Endothelial cell of hepatic sinusoid (primary cell): ENCODE measurements at regions not wholly inside any gene's neighbourhood (a gene's known extent, or its start where the extent isn't known, plus 50 kb on each side); places are given as distances from the start of the nearest gene placed in this dataset.

Experiments
- in situ Hi-C: cut with HindIII; loops from 2 replicates; pipeline ENCODE4 v1.10.0; 2017; ENCODE audit warnings: low sequenced_read_pairs

- in situ Hi-C loops: no loop called here
Measured at GRCh38 chr11:8823174-8823742, 87.7 kb upstream of the AKIP1 start.

DNA sequence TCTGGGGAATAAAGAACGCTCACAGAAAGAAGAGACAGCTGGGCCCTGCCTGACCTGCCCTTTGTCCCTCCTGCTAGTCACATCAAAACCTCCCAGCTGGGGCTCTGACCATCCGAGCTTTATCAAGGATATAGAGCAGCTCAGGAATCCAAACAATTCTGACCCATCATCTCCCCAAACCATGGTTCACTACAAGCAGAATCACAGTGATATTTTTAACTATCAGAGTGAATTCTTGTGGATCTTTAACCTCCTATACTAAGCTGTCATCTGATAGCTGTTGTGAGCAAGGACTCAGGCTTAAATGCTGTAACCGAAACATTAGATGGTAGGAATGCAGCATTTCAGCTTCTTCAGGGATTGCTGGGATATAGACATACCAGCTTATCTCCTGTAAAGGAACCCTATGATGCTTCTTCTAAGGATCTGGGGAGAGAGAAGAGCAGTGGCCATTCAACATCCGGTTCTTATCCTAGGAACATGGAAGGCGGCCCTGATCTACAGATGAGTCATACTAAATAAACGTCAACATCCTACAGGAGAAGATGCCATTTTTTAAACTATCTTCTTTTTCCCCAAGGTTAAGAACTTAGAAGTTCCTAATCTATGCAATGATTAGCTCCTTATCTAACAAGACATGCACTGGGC lies 84.7 kb upstream of the AKIP1 start:
- in situ Hi-C loops: loop anchor here (5.0 kb wide), 1 partner anchor 56 kb away; no protein-coding TSS in a partner anchor

- in situ Hi-C loops: loop anchor here (5.0 kb wide), 1 partner anchor 55 kb away; no protein-coding TSS in a partner anchor
Measured at GRCh38 chr11:8826901-8827560, 84.0 kb upstream of the AKIP1 start.

- in situ Hi-C loops: loop anchor here (5.0 kb wide), 1 partner anchor 54 kb away; no protein-coding TSS in a partner anchor
Measured at GRCh38 chr11:8828046-8828445, 82.9 kb upstream of the AKIP1 start.

DNA sequence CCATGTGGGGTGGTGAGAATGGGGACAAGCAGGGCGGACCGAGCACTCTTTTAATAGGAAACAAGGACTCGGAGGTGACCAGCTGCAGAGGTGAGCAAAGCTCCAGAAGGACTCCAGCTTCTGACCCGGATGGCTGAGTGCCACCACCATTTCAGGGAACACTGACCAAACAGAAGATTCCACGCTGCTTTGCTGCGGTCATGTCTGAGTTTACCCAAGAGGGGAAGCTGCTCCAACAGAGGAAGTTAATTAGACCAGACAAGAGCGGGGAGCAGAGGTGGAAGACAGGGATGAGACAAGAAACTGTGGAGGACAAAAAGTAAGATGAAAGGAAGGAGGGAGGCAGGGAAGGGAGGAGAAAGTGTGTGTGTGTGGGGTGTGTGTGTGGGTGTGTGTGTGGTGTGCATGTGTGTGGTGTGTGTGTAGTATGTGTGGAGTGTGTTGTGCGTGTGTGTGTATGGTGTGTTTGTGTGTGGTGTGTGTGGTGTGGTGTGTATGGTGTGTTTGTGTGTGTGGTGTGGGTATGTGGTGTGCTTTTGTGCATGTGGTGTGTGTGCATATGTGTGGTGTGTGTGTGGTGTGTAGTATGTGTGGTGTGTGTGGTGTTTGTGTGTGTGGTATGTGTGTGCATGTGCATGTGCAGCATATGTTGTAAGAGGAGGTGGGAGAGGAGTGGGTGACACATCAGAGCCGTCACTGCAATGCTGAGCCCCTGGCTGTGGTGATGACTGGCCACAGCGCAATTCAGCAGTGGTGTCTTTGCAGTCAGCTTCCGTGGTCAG lies 82.2 kb upstream of the AKIP1 start:
- in situ Hi-C loops: loop anchor here (5.0 kb wide), 1 partner anchor 54 kb away; no protein-coding TSS in a partner anchor

DNA sequence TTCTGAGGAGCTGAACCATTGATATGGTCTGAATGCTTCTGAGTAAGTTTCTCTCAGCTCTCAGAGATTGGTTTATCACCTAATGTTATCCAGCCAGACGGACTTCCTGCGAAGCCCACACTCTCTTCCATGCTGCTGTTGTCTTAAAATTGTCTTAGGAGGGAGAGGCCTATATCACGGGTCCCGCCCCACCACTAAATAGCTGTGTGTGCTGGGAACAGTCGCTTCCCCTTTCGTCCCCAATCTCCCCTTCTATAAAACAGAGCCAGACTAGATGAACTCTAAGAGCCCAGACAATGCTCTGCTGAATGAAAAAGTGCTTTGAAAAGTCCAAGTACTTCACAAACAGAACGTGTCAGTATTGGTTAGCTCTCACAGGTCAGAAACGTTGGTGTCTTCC lies 81.4 kb upstream of the AKIP1 start:
- in situ Hi-C loops: loop anchor here (5.0 kb wide), 1 partner anchor 53 kb away; no protein-coding TSS in a partner anchor

DNA sequence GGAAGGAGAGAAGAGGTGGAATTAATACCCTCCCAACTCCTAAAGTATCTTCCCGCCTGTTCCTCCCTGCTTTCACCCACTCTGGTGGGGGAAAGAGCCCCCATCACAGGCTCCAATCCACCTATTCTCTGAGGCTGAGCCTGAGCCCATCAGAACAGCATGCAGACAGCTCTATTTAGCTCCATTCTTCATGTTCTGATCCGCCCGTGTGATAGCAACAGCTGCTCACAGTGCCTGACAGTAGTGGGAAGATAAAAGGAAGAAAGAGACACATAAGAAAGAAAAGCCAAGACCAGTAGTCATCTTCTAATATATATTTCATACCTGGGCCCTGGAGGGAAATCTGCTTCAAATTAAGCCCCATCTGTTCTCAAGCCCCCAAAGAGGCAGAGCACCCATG lies 80.3 kb upstream of the AKIP1 start:
- in situ Hi-C loops: loop anchor here (5.0 kb wide), 1 partner anchor 107 kb away; no protein-coding TSS in a partner anchor

GRCh38 chr11:8831861-8832260 lies 79.1 kb upstream of the AKIP1 start:
- in situ Hi-C loops: loop anchor here (5.0 kb wide), 1 partner anchor 105 kb away; no protein-coding TSS in a partner anchor

DNA sequence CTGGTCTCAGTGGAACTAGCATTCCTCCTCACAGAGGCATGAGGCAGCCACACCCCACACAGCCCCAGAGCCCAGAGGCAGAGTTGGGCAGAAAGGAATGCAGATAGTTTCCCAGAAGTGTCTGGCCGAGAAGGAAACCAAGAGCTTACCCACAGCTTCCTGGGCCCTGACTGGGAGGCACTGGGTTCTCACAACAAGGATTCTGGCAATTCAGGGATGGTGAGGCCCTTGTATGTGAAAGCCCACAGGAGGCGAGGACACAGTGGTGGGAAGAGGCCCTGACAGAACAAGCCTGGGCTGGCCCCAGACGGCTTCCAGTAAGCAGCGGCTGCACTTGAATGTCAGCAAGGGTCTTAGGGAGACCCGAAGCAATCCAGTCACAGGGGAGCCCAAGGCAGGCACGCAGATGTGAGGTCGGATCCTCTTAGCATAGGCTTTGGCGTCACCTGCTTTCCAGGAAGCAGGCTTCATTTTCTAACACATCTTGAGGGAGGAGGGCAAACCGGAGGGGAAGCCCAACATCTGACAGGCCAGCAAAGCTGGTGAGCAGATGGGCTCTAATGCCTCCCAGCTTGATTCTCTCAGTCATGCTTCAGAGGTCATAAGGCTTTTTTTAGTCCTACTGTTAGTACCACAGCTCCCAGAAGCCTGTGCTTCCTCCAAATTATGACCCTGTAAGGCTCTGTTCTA lies 78.3 kb upstream of the AKIP1 start:
- in situ Hi-C loops: loop anchor here (5.0 kb wide), 1 partner anchor 105 kb away; no protein-coding TSS in a partner anchor

DNA sequence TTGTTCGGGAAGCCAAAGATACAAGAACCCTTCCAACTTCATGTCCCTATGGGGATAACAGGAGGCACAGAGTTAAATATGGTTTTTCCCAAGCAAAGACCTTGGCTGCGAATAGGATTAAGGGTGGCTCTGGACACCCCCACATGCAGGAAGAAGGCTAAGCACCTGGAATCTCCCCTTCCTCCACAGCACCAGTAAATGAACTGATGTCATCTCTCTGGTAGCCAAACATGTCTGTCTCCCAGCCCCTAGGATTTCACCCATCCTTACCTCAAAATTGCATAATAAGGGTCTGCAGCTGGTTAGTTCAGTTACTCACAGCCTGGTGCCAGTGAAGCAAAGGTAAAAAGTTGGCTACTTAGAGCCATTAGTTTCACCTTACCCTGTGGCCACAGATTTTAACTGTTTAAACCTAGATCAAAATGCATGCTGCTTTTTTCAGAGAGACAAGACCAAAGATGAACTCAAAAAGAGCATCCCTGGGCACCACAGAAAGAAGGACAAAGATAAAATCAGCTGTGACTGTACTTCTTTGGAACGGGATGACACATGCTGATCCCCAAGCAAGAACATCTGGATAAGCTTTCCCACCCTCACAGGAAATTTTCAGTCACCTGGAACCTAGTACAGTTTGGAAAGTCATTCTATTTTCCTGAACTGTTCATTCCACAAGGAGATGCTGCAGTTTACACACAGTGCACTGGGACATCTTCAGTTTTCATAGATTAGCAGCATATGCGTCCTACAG lies 77.2 kb upstream of the AKIP1 start:
- in situ Hi-C loops: loop anchor here (5.0 kb wide), 1 partner anchor 104 kb away; no protein-coding TSS in a partner anchor

- in situ Hi-C loops: loop anchor here (5.0 kb wide), 1 partner anchor 103 kb away; no protein-coding TSS in a partner anchor
Measured at GRCh38 chr11:8834379-8834778, 76.6 kb upstream of the AKIP1 start.

GRCh38 chr11:8838248-8838647 lies 72.7 kb upstream of the AKIP1 start:
- in situ Hi-C loops: no loop called here

GRCh38 chr11:8839306-8839956 lies 71.6 kb upstream of the AKIP1 start:
- in situ Hi-C loops: no loop called here

DNA sequence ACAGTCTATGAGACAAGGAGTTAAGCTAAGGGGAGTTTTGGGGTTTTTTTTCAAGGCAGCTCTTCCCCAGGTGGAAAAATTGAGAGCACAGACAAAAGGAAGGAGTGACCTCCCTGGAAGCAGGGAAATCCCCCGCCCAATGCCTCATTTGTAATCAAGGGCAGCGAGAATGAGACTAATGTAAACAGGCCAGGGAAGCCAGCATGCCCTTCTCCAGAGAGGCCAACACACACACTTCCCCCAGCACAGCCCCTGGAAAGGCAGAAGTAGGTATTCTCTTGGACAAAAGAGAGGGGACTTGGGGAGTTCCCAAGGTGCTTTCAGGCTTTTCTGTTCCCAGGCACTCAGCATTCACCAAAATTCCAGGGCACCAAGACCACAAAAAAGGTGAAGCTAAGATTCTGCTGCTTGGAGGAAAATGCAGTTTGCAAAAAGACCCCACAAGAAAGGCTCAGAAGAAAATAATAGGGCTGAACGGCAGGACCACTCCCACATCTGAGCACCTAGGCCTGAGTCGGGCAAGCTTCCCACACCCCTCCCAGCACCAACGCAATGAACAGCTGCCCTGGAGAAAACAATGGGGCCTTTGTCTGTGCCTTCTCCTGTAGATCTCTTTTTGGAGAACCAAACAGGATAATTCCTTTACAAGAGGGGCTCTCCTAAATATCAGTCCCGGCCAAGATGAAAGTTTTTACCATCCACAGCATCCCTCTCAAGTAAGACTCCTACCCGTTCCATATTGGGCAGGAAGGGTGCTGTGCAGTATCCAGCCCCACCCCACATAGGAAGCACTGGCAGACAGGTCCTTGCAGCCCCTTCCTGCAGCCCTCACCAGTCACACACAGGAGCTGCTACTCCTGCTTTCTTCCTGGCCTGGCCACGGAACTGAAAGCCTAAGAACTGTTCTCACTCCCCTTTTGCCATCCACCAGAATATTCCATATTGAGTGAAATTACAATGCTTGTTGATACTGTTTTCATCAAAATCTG lies 70.7 kb upstream of the AKIP1 start:
- in situ Hi-C loops: no loop called here

- in situ Hi-C loops: no loop called here
Measured at GRCh38 chr11:8841899-8842298, 69.1 kb upstream of the AKIP1 start.

- in situ Hi-C loops: no loop called here
Measured at GRCh38 chr11:8858808-8859207, 52.2 kb upstream of the AKIP1 start.
